ENCODE measurements at regions not wholly inside any gene's neighbourhood (a gene's known extent, or its start where the extent isn't known, plus 50 kb on each side); places are given as distances from the start of the nearest gene placed in this dataset.
"Not testable (repeated sequence)": the region's sequence is repeated elsewhere in the genome, so short reads cannot be mapped to it uniquely, and the experiment has no call there.

DNA sequence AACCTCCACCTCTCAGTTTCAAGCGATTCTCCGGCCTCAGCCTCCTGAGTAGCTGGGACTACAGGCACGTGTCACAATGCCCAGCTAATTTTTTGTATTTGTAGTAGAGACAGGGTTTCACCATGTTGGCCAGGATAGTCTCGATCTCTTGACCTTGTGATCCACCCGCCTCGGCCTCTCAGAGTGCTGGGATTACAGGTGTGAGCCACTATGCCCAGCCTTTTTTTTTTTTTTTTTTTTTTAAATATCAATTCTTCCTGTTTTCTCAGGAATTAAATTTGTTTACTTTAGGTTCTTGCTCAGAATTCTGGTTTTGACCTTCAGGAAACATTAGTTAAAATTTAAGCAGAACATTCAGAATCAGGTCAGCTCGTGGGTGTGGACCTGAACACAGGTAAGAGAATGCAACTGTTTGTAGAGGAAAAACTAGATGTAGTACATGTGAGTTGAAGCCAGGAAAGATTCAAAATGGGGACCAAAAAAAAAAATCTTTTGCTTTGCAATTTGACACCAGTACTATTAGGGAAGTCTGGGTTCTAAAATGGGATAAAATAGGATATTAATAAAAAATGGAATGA, 65.5 kb upstream of the ERV3-1 start:
- TF ChIP-seq, protein P1, sequence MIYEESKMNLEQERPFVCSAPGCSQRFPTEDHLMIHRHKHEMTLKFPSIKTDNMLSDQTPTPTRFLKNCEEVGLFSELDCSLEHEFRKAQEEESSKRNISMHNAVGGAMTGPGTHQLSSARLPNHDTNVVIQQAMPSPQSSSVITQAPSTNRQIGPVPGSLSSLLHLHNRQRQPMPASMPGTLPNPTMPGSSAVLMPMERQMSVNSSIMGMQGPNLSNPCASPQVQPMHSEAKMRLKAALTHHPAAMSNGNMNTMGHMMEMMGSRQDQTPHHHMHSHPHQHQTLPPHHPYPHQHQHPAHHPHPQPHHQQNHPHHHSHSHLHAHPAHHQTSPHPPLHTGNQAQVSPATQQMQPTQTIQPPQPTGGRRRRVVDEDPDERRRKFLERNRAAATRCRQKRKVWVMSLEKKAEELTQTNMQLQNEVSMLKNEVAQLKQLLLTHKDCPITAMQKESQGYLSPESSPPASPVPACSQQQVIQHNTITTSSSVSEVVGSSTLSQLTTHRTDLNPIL (CRISPR knock-in tag; IDR thresholded peaks at IDR 0.05; ENCODE audit: low read depth): not testable (repeated sequence)
- TF ChIP-seq, protein P2, sequence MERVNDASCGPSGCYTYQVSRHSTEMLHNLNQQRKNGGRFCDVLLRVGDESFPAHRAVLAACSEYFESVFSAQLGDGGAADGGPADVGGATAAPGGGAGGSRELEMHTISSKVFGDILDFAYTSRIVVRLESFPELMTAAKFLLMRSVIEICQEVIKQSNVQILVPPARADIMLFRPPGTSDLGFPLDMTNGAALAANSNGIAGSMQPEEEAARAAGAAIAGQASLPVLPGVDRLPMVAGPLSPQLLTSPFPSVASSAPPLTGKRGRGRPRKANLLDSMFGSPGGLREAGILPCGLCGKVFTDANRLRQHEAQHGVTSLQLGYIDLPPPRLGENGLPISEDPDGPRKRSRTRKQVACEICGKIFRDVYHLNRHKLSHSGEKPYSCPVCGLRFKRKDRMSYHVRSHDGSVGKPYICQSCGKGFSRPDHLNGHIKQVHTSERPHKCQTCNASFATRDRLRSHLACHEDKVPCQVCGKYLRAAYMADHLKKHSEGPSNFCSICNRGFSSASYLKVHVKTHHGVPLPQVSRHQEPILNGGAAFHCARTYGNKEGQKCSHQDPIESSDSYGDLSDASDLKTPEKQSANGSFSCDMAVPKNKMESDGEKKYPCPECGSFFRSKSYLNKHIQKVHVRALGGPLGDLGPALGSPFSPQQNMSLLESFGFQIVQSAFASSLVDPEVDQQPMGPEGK (CRISPR knock-in tag; IDR thresholded peaks at IDR 0.05; ENCODE audit: borderline replicate concordance): not testable (repeated sequence)
- not testable (repeated sequence) for TF ChIP-seq GLIS3 (CRISPR knock-in tag; IDR thresholded peaks at IDR 0.05); ARNTL (CRISPR knock-in tag; IDR thresholded peaks at IDR 0.05; ENCODE audit: borderline replicate concordance, low read depth)

Measured in SK-N-SH treated with all-trans-retinoic acid at 6 μM for 48 hours (cell line).